LNCAP (cell line): ENCODE measurements at regions not wholly inside any gene's neighbourhood (a gene's known extent, or its start where the extent isn't known, plus 50 kb on each side); places are given as distances from the start of the nearest gene placed in this dataset.

ENCODE experiments used
- TF ChIP-seq, protein P1 (sequence below): fragments of 450-650 bp; IDR thresholded peaks from 2 replicates; pipeline ENCODE4 v1.5.1; 2017; ENCODE audit warnings: mild to moderate bottlenecking

DNA sequence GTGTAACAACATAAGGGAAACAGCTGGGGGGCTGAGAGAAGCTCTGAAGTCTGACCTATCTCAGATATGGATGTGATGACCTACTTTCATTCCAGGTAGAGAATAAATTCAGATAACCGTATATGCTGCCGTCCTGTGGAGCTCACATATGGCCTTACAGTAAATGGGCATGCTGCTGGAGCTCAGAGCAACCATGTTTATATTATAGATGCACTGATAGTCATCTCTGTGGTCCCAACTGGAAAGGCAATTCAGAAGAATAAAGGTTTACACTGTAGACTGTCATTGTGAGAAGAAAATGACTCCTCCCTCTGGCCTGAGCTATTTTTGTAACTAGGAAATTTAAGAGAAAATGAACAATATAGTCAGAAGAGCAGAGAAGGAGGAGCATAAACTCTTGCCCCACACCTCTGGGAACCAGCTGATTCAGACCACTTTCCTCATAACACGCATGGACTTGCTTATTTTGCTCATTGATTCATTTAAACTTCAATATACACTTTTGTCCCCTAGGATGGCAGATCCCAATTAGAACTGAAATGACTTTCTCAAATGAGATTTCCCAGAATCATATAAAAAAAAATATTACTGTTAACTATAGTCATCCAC is 69.9 kb upstream of the NXPH1 start:
- TF ChIP-seq, protein P1, sequence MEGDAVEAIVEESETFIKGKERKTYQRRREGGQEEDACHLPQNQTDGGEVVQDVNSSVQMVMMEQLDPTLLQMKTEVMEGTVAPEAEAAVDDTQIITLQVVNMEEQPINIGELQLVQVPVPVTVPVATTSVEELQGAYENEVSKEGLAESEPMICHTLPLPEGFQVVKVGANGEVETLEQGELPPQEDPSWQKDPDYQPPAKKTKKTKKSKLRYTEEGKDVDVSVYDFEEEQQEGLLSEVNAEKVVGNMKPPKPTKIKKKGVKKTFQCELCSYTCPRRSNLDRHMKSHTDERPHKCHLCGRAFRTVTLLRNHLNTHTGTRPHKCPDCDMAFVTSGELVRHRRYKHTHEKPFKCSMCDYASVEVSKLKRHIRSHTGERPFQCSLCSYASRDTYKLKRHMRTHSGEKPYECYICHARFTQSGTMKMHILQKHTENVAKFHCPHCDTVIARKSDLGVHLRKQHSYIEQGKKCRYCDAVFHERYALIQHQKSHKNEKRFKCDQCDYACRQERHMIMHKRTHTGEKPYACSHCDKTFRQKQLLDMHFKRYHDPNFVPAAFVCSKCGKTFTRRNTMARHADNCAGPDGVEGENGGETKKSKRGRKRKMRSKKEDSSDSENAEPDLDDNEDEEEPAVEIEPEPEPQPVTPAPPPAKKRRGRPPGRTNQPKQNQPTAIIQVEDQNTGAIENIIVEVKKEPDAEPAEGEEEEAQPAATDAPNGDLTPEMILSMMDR: no peak

DNA sequence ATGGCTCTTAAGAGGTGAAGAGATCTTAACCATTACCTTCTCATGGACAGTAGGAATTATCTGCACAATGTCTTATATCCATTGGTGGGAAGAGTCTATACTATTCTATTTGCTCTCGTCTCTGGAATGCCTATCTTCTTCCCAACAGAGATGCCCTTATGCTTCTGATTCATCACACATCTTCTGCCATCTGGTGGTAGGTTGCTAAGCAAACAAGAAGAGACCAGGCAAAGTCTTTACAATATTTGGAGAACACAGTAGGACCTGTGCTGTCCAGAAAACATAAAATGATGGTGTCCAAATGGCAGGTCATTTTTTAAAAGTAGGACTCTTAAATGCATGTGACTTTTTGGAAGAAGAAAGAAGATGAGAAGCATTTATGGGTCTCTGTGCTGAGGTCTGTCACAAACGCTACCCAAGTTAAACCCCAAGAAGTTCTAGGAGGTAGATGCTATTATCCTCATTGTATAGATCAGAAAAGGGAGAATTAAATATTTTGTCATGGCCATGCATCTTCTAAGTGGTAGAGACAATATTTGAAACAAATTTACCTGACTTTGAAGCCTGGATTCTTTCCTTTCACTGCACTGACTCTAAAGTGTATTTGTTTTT is 67.8 kb upstream of the NXPH1 start:
- TF ChIP-seq, protein P1: peak; percentile 72

DNA sequence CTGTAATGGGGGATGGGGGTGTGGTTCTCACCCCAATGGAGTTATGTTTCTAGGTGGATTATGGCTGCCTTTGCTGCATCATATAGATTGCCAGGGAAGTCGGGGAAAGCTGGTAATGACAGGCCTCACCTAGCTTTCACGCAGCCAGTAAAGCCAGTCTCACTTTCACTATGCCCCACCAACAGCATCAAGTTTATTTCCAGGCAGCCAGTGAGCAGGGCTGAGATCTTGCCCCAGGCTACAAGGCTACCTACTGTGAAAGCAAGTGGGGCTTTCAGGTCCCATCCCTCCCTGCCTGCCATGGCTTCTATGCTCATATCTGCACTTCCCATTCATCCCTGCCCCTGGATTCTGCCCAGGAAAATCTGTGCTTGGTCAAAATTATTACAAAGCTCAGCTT is 61.7 kb upstream of the NXPH1 start:
- TF ChIP-seq, protein P1: no peak

DNA sequence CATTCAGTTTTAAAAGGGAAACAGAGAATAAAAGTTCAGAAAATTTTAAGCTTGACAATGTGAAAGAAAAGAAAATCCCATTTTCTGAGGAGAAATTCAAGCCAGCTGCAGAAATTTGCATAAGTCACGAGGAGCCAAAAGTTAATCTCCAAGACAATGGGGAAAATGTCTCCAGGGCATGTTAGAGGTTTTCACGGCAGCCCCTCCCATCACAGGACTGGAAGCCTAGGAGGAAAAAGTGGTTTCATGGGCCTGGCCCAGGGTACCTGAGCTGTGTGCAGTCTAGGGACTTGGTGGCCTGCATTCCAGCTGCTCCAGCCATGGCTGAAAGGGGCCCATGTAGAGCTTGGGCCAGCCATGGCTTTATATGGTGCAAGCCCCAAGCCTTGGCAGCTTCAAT is 59.6 kb upstream of the NXPH1 start:
- TF ChIP-seq, protein P1: no peak

DNA sequence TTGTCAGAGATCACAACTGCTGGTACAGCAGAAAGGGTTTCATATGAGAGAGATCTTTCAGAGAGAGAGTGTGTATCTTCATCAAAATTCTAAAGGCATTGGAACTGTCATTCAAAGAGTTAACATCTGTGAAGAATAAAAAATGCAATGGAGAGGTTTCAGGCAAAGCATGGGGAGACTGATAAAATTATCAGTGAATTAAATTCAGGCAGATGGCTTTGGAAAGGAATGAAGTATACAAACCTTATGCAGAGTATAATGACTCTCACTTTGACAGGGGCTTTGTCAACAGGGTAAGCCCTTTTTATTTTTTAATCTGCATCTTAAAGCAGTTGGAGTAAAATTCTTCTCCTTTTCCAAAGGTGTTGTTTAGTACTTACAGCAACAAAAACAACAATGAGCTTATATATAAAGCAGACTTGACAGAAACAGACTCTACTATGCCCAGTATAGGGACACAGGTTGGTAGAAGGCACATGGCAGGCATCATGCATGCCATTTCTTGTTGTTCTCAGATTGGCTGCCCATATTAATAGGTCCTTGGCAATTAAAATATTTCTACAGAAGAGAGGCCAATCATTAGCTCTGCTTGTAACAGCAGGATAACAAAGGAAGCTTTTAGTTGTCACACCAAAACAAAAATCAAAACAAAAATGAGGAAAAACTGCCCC is 54.9 kb upstream of the NXPH1 start:
- TF ChIP-seq, protein P1: no peak

DNA sequence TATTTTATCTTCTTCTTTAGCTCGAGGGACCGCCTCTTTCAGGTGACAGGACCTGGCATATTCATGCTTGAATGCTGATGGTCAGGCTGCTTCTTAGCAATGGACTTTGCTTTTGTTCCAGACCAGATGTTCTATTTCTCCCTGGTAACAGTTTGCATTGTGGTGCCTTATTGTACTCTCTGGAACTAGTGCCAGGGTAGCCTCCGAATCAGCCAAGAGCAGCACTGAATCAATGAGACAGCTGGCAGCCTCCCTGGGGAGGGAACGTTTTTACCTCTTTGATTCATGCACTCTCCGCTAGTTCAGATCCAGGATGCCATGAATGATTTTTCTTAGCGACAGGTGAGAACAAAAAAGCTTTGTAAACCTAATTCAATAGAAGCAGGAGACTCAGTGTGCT is 54.1 kb upstream of the NXPH1 start:
- TF ChIP-seq, protein P1: no peak

DNA sequence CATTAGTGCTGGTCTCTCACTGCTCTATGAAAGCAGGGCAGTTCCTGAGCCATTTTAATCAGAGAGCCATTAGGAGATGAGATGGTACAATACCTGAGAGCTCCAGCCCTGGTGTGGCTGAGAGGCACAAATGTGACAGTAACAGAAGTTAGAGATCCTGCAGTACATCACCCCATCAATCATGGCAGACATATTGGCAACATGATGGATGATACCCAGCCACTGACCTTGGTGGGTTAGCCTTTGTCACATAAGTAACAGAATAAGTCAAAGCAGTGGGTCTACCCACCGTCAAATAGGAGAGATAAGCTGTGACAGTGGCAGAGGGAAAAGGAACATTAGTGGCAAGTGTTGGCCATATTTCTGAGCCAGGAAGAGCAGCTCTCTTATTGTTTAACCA is 53.3 kb upstream of the NXPH1 start:
- TF ChIP-seq, protein P1: no peak
